Heart left ventricle (tissue), 16 donors: ENCODE measurements at regions not wholly inside any gene's neighbourhood (a gene's known extent, or its start where the extent isn't known, plus 50 kb on each side); places are given as distances from the start of the nearest gene placed in this dataset.

ENCODE experiments used
- ATAC-seq, 4 donors: fragments of 200-7000 bp; cut with Tn5 transposase; one replicate each; pipeline ENCODE4 v1.9.1; 2020 to 2022; ENCODE audit warnings: moderate library complexity in 4 of 4, mild to moderate bottlenecking in 3 of 4, moderate number of reproducible peaks in 1 of 4
- DNase-seq, 5 donors: peaks; one replicate each; pipeline ENCODE4 v3.0.0-alpha.2; 2020
- H3K27ac ChIP-seq, 12 donors: fragments of 200-600 bp; sonication (generic) in 4 of 12; one replicate each; pipeline versions ENCODE4 v1.5.0 to v1.8.0; 2016 to 2022; ENCODE audit warnings: mild to moderate bottlenecking in 2 of 12
- H3K27me3 ChIP-seq, 9 donors: fragments of 200-600 bp; sonication (generic) in 2 of 9; one replicate each; pipeline versions ENCODE4 v1.5.1 to v1.8.0; 2016 to 2022; ENCODE audit warnings: mild to moderate bottlenecking in 3 of 9
- H3K36me3 ChIP-seq, 9 donors: fragments of 200-600 bp; sonication (generic) in 2 of 9; one replicate each; pipeline versions ENCODE4 v1.5.0 to v1.8.0; 2018 to 2022; ENCODE audit warnings: mild to moderate bottlenecking in 2 of 9
- H3K4me1 ChIP-seq, 12 donors: fragments of 200-600 bp; sonication (generic) in 4 of 12; one replicate each; pipeline versions ENCODE4 v1.5.0 to v1.8.0; 2016 to 2022; ENCODE audit warnings: mild to moderate bottlenecking in 3 of 12
- H3K4me3 ChIP-seq, 12 donors: fragments of 200-600 bp; sonication (generic) in 4 of 12; one replicate each; pipeline versions ENCODE4 v1.5.0 to v1.8.0; 2017 to 2022; ENCODE audit warnings: mild to moderate bottlenecking in 9 of 12, moderate library complexity in 4 of 12
- H3K9me3 ChIP-seq, 12 donors: fragments of 200-600 bp; sonication (generic) in 4 of 12; one replicate each; pipeline versions ENCODE4 v1.5.0 to v1.8.0; 2016 to 2022; ENCODE audit warnings: mild to moderate bottlenecking in 1 of 12
- CTCF ChIP-seq, 12 donors: fragments of 200-600 bp; sonication (generic) in 4 of 12; IDR thresholded peaks; one replicate each; pipeline versions ENCODE4 v1.5.0 to v1.8.0; 2018 to 2022; ENCODE audit warnings: antibody characterized with exemption in 12 of 12, mild to moderate bottlenecking in 5 of 12
- POLR2A ChIP-seq, 2 donors: fragments of 450-650 bp; IDR thresholded peaks; one replicate each; pipeline ENCODE4 v1.6.1; 2017; ENCODE audit warnings: antibody characterized with exemption in 2 of 2, mild to moderate bottlenecking in 2 of 2, moderate library complexity in 2 of 2
- WGBS, 4 donors: extraction: QIAGEN DNeasy Blood & Tissue Kit in 2 of 4; methylation state at CpG; one replicate each; pipeline versions ENCODE4 v1.1.5 to v1.1.7; 2013 to 2018; 5-methylcytosine and 5-hydroxymethylcytosine counted together
- intact Hi-C, 10 donors: fragments of 100-400 bp; cut with DNase I; formaldehyde crosslinking; loops; one replicate each; pipeline versions ENCODE4 v1.11.1 to v1.14.2; 2022
- donor health status: ischemic (EF 13 %, LVEDD 7.1; RV severe dilation, severe dysfunction).
- donor health status: healthy with polysubstance abuse.
- donor health status: DM: no; HTN: yes; CAD: no.
- donor health status: DM: no; HTN: no; CAD: no.
- donor health status: ischemic (EF 25% LVEDD 6.9; RV normal size, moderate dysfunction).
- donor health status: ischemic (EF 25% LVEDD 5.7; RV mildly dilated, moderate dysfunction).
- donor health status: healthy.
- donor health status: DM: yes; HTN: yes; CAD: no.
- donor health status: ischemic (EF 35%, LVEDD 5.7; RV mildly dilated, moderate dysfunction).
- donor health status: nonischemic (EF 11% LVEDD 7.7; RV severe dilation, severe dysfunction).
- donor health status: DM: yes; HTN: yes; CAD: no.
- donor health status: PGD.
- donor health status: ischemic (EF 29% LVEDD 5.4; RV normal size, mild dysfunction).
- donor health status: nonischemic (EF 23%, LVEDD 6.1; RV moderate dilation, normal function).

GRCh38 chr18:22650247-22650646 lies 232.5 kb upstream of the CTAGE1 start:
- H3K27me3 ChIP-seq, result no peaks in the 10 kb centered on the region
- ATAC-seq, result no peak
- H3K9me3 ChIP-seq, result peaks cover 0 to 24% (median 3%) of the 10 kb centered on the region in 12 donors
- no peaks in the 10 kb centered on the region for H3K36me3 ChIP-seq
- TF ChIP-seq CTCF (IDR thresholded peaks at IDR 0.05) (no peak), POLR2A (IDR thresholded peaks at IDR 0.05) (no peak)
- intact Hi-C loops, result no loop called here
- H3K4me3 ChIP-seq, result no peak overlapping the region
- no peak for DNase-seq
- no peaks in the 10 kb centered on the region for H3K4me1 ChIP-seq
- no peak overlapping the region for H3K27ac ChIP-seq

GRCh38 chr18:22657619-22658018 lies 239.9 kb upstream of the CTAGE1 start:
- no peak overlapping the region for H3K27ac ChIP-seq
- intact Hi-C loops, result no loop called here
- 67 to 76% (median 74%) methylated on average over 1 of the region's 1 CpG for WGBS, 4 donors
- no peak overlapping the region for H3K4me3 ChIP-seq
- no peaks in the 10 kb centered on the region for H3K4me1 ChIP-seq
- H3K9me3 ChIP-seq, result peaks cover 0 to 54% (median 22%) of the 10 kb centered on the region in 12 donors
- ATAC-seq (no peak), DNase-seq (no peak)
- TF ChIP-seq POLR2A (IDR thresholded peaks at IDR 0.05) (no peak), CTCF (IDR thresholded peaks at IDR 0.05) (no peak)
- no peaks in the 10 kb centered on the region for H3K36me3 ChIP-seq
- no peaks in the 10 kb centered on the region for H3K27me3 ChIP-seq

DNA sequence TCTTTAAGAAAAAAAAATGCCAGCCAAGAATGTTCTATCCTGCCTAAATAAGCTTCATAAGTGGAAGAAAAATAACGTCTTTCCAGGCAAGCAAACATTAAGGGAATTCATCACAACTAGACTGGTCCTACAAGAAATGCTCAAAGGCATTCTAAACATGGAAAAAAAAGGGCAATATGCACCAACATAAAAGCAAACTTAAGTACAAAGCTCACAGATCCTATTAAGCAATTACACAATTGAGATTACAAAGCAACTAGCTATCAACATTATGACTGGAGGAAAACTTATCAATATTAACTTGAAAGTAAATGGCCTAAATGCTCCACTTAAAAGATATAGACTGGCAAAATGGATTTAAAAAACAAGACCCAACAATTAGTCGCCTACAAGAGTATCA lies 240.6 kb upstream of the CTAGE1 start:
- no peaks in the 10 kb centered on the region for H3K27me3 ChIP-seq
- no peak overlapping the region for H3K27ac ChIP-seq
- H3K4me3 ChIP-seq, result no peak overlapping the region
- TF ChIP-seq CTCF (IDR thresholded peaks at IDR 0.05) (no peak), POLR2A (IDR thresholded peaks at IDR 0.05) (no peak)
- intact Hi-C loops, result no loop called here
- ATAC-seq (no peak), DNase-seq (no peak)
- 81 to 87% (median 84%) methylated on average over 2 of the region's 2 CpGs for WGBS, 4 donors
- H3K9me3 ChIP-seq, result peaks cover 0 to 54% (median 19%) of the 10 kb centered on the region in 12 donors
- no peaks in the 10 kb centered on the region for H3K36me3 ChIP-seq
- H3K4me1 ChIP-seq, result no peaks in the 10 kb centered on the region

GRCh38 chr18:22663378-22663777 lies 245.7 kb upstream of the CTAGE1 start:
- WGBS, 4 donors, result 93 to 100% (median 99%) methylated on average over 1 of the region's 1 CpG

More at GRCh38 chr18:22663378-22663777, 245.7 kb upstream of the CTAGE1 start:
- no peaks in the 10 kb centered on the region for H3K36me3 ChIP-seq
- DNase-seq (no peak), ATAC-seq (no peak)
- peaks cover 0 to 42% (median 7%) of the 10 kb centered on the region in 12 donors for H3K9me3 ChIP-seq
- H3K4me3 ChIP-seq, result no peak overlapping the region
- intact Hi-C loops, result no loop called here
- TF ChIP-seq CTCF (IDR thresholded peaks at IDR 0.05) (no peak), POLR2A (IDR thresholded peaks at IDR 0.05) (no peak)
- no peaks in the 10 kb centered on the region for H3K27me3 ChIP-seq
- H3K27ac ChIP-seq, result no peak overlapping the region
- H3K4me1 ChIP-seq, result no peaks in the 10 kb centered on the region
